ENCODE measurements at regions not wholly inside any gene's neighbourhood (a gene's known extent, or its start where the extent isn't known, plus 50 kb on each side); places are given as distances from the start of the nearest gene placed in this dataset.
A peak's percentile ranks its signal among the peaks of the same experiment; 100 is the strongest.
"Not testable (repeated sequence)": the region's sequence is repeated elsewhere in the genome, so short reads cannot be mapped to it uniquely, and the experiment has no call there.

DNA sequence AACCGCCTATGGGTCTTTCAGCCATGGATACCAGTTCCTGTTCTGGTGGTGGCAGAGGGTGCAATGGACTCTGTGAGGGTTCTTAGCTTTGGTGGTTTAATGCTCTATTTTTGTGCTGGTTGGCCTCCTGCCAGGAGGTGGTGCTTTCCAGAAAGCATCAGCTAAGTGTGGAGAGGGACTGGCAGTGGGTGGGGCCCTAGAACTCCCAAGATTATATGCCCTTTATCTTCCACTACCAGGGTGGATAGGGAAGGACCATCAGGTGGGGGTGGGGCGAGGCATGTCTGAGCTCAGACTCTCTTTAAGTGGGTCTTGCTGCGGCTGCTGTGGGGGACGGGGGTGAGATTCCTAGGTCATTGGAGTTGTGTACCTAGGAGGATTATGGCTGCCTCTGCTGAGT is 298.3 kb upstream of the MAP3K7 start:
- Histone ChIP-seq H3K27ac (peak overlapping the region; percentile 49), H3K4me3 (peak overlapping the region; percentile 46)
- H3K36me3 ChIP-seq; H3K4me1 ChIP-seq; H3K9me3 ChIP-seq (replicated peaks); H3K27me3 ChIP-seq: not testable (repeated sequence)
- peak in 1 of 2 experiments; percentile 22 for DNase-seq

DNA sequence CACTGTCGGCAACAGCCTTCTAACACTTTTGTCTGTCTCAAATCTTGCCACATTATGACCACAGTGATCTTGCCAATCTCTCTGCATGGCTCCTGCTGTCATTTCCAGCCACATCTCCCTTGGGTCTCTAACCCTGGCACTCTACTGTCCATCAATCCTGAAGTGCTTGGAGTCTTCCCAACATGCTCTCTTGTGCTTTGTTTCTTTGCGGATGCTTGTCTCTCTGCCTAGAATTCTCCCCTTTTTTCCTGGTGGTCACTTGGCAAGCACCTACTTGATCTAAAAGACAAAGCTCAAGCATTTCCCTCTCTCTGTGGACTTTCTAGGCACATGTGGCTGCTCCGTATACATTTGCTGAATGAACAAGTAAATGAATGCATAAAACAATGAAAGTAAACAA is 290.7 kb upstream of the MAP3K7 start:
- H3K27me3 ChIP-seq, result no peaks in the 10 kb centered on the region
- no peak overlapping the region for H3K27ac ChIP-seq
- 0 out of 2 replicates have a peak, but pooled peaks cover 5% of the 10 kb centered on the region for H3K9me3 ChIP-seq (replicated peaks)
- H3K36me3 ChIP-seq, result no peaks in the 10 kb centered on the region
- no peaks in the 10 kb centered on the region for H3K4me1 ChIP-seq
- DNase-seq, result no peak
- no peak overlapping the region for H3K4me3 ChIP-seq

DNA sequence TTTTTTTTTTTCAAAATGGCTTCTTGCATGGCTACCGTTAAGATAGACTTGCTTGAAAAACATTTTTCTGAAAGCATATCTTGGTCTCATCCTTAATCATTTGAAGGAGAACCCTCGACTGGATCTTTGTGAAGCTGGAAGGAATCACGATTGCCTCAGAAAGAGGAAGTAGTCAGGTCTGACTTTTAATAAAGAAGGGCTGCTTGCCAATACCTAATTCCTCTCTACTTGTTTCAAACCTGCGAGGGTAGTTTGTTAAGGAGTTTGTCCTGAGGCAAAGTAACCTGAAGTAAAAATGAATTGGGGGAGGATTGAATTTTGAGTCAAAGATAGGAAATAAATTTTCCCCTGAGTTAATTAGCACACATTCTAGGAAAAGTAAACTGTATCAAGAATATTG is 288.1 kb upstream of the MAP3K7 start:
- DNase-seq, result no peak
- Histone ChIP-seq H3K4me3 (no peak overlapping the region), H3K27me3 (no peaks in the 10 kb centered on the region), H3K27ac (no peak overlapping the region), H3K36me3 (no peaks in the 10 kb centered on the region), H3K9me3 (replicated peaks) (peaks cover 5% of the 10 kb centered on the region; the same call in 1 of the 2 replicates), H3K4me1 (peaks cover 3% of the 10 kb centered on the region; the same call in 1 of the 2 replicates)

DNA sequence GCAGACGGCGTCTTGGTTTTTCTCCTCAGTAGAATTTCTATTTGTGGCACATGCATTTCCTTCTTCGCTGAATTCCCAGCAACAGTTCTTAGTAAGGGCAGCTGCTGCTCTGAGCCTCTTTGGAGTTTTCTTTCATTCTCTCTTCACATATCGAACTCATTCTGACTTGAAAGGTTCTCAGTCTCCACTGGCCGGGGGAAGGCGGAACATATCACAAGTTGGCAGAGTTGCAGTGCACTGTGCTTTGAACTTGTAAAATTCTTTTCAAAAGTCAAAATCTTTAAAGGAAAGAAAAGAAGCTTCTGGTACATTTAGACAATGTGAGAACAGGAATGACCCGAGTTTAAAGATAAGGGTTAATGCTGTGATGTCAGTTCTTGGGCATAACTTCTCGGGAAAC is 286.1 kb upstream of the MAP3K7 start:
- no peaks in the 10 kb centered on the region for H3K27me3 ChIP-seq
- no peak overlapping the region for H3K27ac ChIP-seq
- H3K4me3 ChIP-seq, result no peak overlapping the region
- H3K4me1 ChIP-seq, result peaks cover 3% of the 10 kb centered on the region; the same call in 1 of the 2 replicates
- no peaks in the 10 kb centered on the region for H3K36me3 ChIP-seq
- H3K9me3 ChIP-seq (replicated peaks), result no peaks in the 10 kb centered on the region; the same call in 1 of the 2 replicates
- no peak for DNase-seq

DNA sequence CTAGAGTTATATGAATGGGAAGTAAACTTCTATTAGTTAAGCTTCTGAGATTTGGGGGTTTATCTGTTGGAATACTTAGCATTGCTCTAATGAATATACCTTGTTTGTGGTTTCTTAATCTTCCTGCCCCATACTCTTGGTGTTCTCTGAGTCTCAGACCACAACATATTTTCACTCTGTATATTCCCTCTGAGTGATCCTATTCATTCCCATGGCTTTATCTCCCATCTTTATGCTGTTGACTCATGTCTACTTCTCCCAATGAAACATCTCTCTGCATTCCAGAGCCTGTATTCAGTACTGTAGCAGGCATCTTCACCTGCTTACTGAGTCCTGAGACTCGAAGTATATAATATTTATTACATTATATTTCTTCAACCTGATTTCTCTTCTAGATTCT is 283.7 kb upstream of the MAP3K7 start:
- H3K27ac ChIP-seq, result no peak overlapping the region
- H3K27me3 ChIP-seq, result no peaks in the 10 kb centered on the region
- H3K4me1 ChIP-seq, result peaks cover 3% of the 10 kb centered on the region; the same call in 1 of the 2 replicates
- no peaks in the 10 kb centered on the region for H3K36me3 ChIP-seq
- no peaks in the 10 kb centered on the region; the same call in 1 of the 2 replicates for H3K9me3 ChIP-seq (replicated peaks)
- DNase-seq, result peak in 1 of 2 experiments; percentile 34
- no peak overlapping the region for H3K4me3 ChIP-seq

DNA sequence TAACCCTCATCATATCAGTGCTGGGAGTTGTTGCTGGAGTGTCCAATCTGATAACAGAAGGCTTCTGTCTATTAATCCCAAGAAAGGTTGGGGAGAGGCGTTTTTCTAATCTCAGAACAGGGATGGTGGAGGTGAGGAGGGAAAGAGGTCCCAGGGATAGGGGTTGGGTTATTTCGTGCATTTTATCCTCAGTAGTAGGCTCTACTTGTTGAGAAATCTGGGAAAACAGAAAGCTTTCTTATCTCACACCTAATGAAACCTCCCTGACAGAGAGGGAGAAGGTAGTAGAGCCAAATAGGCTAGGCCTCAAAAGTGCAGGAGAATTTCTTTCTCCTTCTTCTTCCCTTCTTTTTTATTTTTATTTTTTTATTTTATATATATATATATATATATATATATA is 281.8 kb upstream of the MAP3K7 start:
- Histone ChIP-seq H3K9me3 (replicated peaks) (no peaks in the 10 kb centered on the region; the same call in 1 of the 2 replicates), H3K36me3 (no peaks in the 10 kb centered on the region), H3K4me3 (no peak overlapping the region), H3K27me3 (no peaks in the 10 kb centered on the region), H3K4me1 (peaks cover 3% of the 10 kb centered on the region; the same call in 1 of the 2 replicates), H3K27ac (no peak overlapping the region)
- DNase-seq, result no peak

DNA sequence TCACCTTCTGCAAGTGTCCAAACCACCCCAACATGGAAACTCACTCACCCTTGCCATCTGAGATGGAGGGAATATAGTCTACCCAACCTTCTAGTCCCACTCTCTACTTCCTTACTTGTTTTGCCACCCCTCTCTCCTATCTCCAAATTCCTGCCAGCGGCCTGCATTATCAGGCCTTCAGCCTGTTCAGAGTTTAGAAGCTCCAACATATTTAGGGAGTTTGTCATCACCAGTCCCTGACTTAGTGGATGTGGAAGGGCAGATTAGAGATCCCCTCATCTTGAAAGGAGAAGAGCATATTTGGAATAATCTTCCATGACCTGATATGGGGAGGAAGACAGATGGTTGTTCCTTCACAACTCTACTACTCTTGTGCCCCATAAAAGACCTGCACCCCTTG is 281.4 kb upstream of the MAP3K7 start:
- no peak overlapping the region for H3K4me3 ChIP-seq
- H3K27ac ChIP-seq, result no peak overlapping the region
- no peaks in the 10 kb centered on the region for H3K36me3 ChIP-seq
- no peaks in the 10 kb centered on the region; the same call in 1 of the 2 replicates for H3K9me3 ChIP-seq (replicated peaks)
- no peak for DNase-seq
- no peaks in the 10 kb centered on the region for H3K27me3 ChIP-seq
- peaks cover 3% of the 10 kb centered on the region; the same call in 1 of the 2 replicates for H3K4me1 ChIP-seq

DNA sequence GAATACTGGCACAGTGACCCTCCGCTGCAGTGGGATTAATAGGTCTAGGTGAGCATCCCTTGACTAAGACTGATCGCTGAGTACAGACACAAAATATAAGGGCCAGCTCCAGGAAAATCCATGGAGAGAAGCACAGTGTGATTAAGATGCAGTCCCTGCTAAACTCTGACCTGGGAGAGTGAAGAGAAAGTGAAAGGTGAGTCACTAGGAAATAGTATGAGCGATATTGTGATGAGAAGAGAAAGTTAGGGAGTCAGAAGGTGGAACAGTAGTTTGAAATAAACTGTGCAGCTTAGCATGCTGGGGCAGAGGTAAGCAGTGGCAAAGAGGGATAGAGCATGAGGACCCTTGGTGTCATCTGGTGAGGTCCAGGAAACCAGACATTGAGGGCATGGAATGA is 278.6 kb upstream of the MAP3K7 start:
- Histone ChIP-seq H3K4me1 (0 out of 2 replicates have a peak, but pooled peaks cover 3% of the 10 kb centered on the region), H3K27ac (no peak overlapping the region), H3K4me3 (no peak overlapping the region), H3K36me3 (no peaks in the 10 kb centered on the region), H3K9me3 (replicated peaks) (no peaks in the 10 kb centered on the region), H3K27me3 (no peaks in the 10 kb centered on the region)
- DNase-seq, result no peak

DNA sequence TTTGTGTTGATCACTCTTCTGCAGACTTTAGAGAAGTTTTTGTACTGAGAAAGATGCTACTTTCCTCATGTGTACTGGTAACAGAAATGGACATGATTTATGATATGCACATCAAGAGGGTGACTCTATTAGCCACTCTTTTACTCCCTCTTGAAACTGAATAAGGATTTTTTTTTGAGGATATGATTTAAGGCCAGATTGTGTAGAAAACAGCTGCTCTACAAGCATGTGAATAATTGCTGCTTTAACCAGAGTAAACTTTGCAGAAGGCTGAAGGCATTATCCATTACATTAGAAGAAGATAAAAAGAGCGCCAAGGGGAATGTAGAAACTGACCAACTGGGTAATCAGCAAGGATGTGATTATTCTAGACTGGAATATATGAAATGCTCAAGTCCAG is 276.2 kb upstream of the MAP3K7 start:
- Histone ChIP-seq H3K36me3 (no peaks in the 10 kb centered on the region), H3K9me3 (replicated peaks) (no peaks in the 10 kb centered on the region), H3K4me3 (no peak overlapping the region), H3K27ac (no peak overlapping the region), H3K27me3 (no peaks in the 10 kb centered on the region), H3K4me1 (no peaks in the 10 kb centered on the region)
- no peak for DNase-seq

DNA sequence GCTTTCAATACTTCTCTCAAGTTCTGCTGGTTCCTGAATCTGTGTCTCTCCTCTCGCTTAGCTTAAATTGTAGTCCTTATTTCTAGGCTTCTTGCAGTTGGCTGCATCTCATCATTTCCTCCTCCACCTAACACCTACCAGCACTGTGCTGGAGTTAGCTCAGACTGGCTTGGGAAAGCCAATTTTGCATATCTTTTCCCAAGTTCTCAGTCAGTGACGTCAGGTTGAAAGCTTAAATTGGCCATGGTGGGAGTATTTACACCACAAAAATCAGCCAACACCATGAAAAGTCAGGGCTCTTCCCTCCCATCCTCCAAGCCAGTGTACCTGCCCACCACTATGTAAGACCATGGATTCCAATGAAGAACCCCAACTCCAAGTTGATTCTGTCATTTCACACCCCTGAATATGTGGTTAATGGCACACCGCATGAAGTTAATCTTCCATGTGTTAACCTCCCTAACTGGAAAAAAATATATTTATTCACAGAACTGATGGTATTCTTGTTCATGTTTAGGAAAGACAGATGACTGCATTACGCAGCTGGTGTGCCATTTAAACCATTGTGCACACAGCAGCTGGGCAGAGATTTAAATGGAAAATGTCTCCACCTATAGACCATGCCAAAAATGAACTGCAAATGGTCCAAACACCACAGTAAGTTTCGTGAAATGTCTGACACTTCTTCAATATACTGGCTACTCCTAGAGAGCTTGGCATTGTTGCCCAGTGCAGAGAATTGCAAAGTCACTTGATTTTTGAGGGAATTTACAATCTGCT is 274.1 kb upstream of the MAP3K7 start:
- Histone ChIP-seq H3K27ac (no peak overlapping the region), H3K27me3 (no peaks in the 10 kb centered on the region)
- DNase-seq, result peak in 1 of 2 experiments; percentile 48

DNA sequence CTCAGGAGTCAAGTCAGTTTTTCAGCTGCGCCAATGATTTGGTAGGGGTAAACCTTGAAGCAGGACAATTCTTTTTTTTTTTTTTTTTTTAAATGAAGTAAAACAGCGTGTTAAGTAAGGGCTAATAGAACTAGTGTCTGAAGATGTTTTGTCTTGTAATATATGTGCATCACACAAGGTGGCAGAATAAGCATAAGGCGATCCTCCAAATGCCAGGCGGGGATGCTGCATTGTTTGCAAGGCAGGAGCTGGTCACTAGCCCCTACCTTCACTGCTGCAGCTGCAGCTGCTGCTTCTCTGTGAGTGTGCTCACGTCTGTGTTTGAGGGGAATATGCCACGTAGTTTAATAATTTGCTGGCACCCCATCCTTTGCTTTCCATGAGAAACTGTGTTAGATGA is 272.7 kb upstream of the MAP3K7 start:
- H3K4me3 ChIP-seq, result no peak overlapping the region
- peak; percentile 50 to 58 for DNase-seq
- no peaks in the 10 kb centered on the region for H3K27me3 ChIP-seq
- no peak overlapping the region for H3K27ac ChIP-seq
- H3K4me1 ChIP-seq, result no peaks in the 10 kb centered on the region
- H3K36me3 ChIP-seq, result no peaks in the 10 kb centered on the region
- no peaks in the 10 kb centered on the region for H3K9me3 ChIP-seq (replicated peaks)

More for the DNA sequence above, 274.1 kb upstream of the MAP3K7 start:
- no peak overlapping the region for H3K4me3 ChIP-seq
- H3K36me3 ChIP-seq, result no peaks in the 10 kb centered on the region
- no peaks in the 10 kb centered on the region for H3K9me3 ChIP-seq (replicated peaks)
- no peaks in the 10 kb centered on the region for H3K4me1 ChIP-seq

DNA sequence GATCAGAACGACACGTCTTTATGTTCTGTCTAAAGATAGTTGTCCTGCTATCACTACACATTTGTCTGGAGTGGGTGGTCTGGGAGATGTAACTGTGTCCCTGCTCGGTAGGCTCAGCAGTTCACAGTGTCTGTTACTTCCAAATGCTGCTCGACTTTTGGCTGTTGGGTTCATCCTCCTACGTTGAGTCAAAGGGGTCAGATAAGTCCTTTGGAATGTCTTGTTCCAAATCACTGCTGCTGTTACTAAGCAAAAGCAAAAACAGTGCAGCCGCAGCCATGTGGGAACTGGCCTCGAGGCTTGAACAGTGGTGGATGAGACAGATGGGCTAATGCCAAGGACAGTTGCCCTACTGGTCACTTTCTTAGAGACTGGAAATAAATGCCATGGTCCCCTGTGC is 272.2 kb upstream of the MAP3K7 start:
- DNase-seq, result no peak
- Histone ChIP-seq H3K36me3 (no peaks in the 10 kb centered on the region), H3K4me3 (no peak overlapping the region), H3K9me3 (replicated peaks) (no peaks in the 10 kb centered on the region), H3K27ac (no peak overlapping the region), H3K4me1 (no peaks in the 10 kb centered on the region), H3K27me3 (no peaks in the 10 kb centered on the region)

DNA sequence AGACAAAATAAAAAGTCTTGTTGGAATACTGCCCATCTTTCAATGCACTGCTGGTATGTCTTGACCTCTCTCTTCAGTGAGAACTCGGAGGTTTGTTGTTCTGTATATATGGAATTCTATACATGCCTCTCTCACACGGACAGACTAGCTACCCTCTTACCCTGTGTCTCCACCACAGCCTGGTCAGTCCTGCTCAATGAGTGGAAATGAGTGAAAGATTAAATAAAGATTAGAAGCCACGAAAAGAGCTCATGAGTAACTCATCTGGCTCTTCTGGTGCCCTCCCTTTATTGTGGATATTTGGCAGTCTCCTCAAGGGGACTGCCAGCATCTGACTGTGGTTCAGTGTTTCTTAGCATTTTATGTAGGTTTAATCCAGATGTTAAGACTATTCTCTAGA is 262.8 kb upstream of the MAP3K7 start:
- H3K27ac ChIP-seq, result no peak overlapping the region
- H3K36me3 ChIP-seq, result no peaks in the 10 kb centered on the region
- H3K27me3 ChIP-seq, result no peaks in the 10 kb centered on the region
- H3K4me3 ChIP-seq, result no peak overlapping the region
- no peaks in the 10 kb centered on the region for H3K4me1 ChIP-seq
- no peak for DNase-seq
- H3K9me3 ChIP-seq (replicated peaks), result no peaks in the 10 kb centered on the region

DNA sequence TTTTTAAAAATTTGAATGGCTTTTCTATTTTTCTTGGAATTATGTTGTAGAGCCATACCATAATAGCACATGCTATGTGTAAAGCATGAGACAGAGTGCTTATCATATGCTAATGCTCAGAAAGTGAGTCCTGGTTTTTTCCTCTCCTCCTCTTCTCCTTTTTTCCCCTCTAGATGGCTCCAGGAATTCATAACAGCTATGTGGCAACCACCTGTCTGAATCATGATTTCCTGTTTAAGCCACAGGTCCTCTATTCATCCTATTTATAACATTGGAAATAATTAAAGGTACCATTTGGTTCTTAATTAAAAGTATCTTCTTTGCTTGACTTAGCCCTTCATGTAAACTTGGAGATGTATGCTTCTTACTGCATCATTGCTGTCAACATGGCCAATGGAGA is 260.0 kb upstream of the MAP3K7 start:
- Histone ChIP-seq H3K36me3 (no peaks in the 10 kb centered on the region), H3K27ac (no peak overlapping the region), H3K4me3 (no peak overlapping the region), H3K9me3 (replicated peaks) (no peaks in the 10 kb centered on the region), H3K4me1 (no peaks in the 10 kb centered on the region), H3K27me3 (no peaks in the 10 kb centered on the region)
- DNase-seq, result peak in 1 of 2 experiments; percentile 10

DNA sequence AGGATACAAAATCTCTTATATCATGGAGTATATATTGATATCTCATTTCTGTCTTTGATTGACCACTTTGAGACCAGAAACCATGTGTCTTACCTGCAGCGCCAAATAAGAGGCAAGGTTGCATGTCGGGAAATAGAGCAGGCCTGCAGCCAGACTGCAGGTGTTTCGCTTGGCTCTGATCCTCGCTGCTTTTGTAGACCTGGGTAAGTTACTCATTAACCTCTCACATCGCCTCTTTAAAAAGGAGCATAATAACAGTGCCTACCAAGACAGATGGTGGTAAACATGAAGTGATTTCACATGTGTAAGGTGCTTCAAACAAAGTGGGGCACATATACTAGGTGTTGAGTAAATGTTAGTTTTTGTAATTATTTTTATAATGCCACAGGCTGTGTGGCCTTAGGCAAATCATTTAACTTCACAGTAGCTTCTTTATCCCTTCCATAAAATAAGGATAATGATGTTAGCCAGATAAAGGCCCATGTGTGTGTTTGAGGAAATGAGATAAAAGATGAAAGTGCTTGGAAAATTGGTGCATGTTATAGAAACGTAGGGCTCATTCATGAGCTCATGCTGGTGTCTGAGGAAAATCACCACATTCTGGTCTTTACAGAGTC is 248.8 kb upstream of the MAP3K7 start:
- Histone ChIP-seq H3K27me3 (no peaks in the 10 kb centered on the region), H3K9me3 (replicated peaks) (no peaks in the 10 kb centered on the region), H3K27ac (no peak overlapping the region), H3K36me3 (no peaks in the 10 kb centered on the region), H3K4me3 (no peak overlapping the region), H3K4me1 (no peaks in the 10 kb centered on the region)
- no peak for DNase-seq
